BLaER1 treated with 17β-estradiol and CSF1 and Interleukin-3, amounts not matched to agents 10 nM and 100 nM (cell line): ENCODE measurements at regions not wholly inside any gene's neighbourhood (a gene's known extent, or its start where the extent isn't known, plus 50 kb on each side); places are given as distances from the start of the nearest gene placed in this dataset.
"Not testable (repeated sequence)": the region's sequence is repeated elsewhere in the genome, so short reads cannot be mapped to it uniquely, and the experiment has no call there.

Source experiments
- H3K27ac ChIP-seq, 11 experiments: shearing (Covaris generic); formaldehyde crosslinking; 2 replicates each; pipeline ENCODE4 v1.8.1; 2022
- H3K27me3 ChIP-seq, 11 experiments: shearing (Covaris generic); formaldehyde crosslinking; 2 replicates each; pipeline ENCODE4 v1.8.1; 2022
- H3K36me3 ChIP-seq, 11 experiments: shearing (Covaris generic); formaldehyde crosslinking; 2 replicates each; pipeline ENCODE4 v1.8.1; 2022
- H3K4me1 ChIP-seq, 10 experiments: shearing (Covaris generic); formaldehyde crosslinking; 2 replicates each; pipeline ENCODE4 v1.8.1; 2022
- H3K4me2 ChIP-seq, 11 experiments: shearing (Covaris generic); formaldehyde crosslinking; 2 replicates each; pipeline ENCODE4 v1.8.1; 2022
- H3K4me3 ChIP-seq, 10 experiments: shearing (Covaris generic); formaldehyde crosslinking; 2 replicates each; pipeline ENCODE4 v1.8.1; 2022
- H3K9ac ChIP-seq, 11 experiments: shearing (Covaris generic); formaldehyde crosslinking; 2 replicates each; pipeline ENCODE4 v1.8.1; 2022
- H3K9me3 ChIP-seq, 11 experiments: shearing (Covaris generic); formaldehyde crosslinking; replicated peaks in 1 of 11; 2 replicates each; pipeline ENCODE4 v1.8.1; 2022
- H4K20me1 ChIP-seq, 11 experiments: shearing (Covaris generic); formaldehyde crosslinking; 2 replicates each; pipeline ENCODE4 v1.8.1; 2022
- Cebpa-rat ChIP-seq, 11 experiments: shearing (Covaris generic); IDR thresholded peaks; 2 replicates each; pipeline ENCODE4 v1.8.1; 2022

GRCh38 chr21:35982717-35983116 lies 77.6 kb downstream of the SETD4 start:
- Histone ChIP-seq H3K4me2 (no peak overlapping the region), H3K27ac (no peak overlapping the region), H3K27me3 (no peaks in the 10 kb centered on the region), H4K20me1 (no peaks in the 10 kb centered on the region), H3K4me3 (no peak overlapping the region), H3K9ac (no peak overlapping the region), H3K36me3 (0 out of 22 replicates have a peak, but pooled peaks cover 0 to 4% (median 0%) of the 10 kb centered on the region in 11 experiments), H3K4me1 (no peaks in the 10 kb centered on the region), H3K9me3 (peaks cover 10 to 21% (median 17%) of the 10 kb centered on the region in 11 experiments; a peak in 21 of 22 replicates)
- TF ChIP-seq Cebpa-rat (IDR thresholded peaks at IDR 0.05) = no peak

- Histone ChIP-seq H3K4me3 (no peak overlapping the region), H3K4me1 (peaks cover 0 to 6% (median 5%) of the 10 kb centered on the region in 10 experiments; a peak in 14 of 20 replicates), H3K27ac (no peak overlapping the region), H3K9me3 (peaks cover 13 to 27% (median 22%) of the 10 kb centered on the region in 11 experiments; a peak in 21 of 22 replicates), H3K27me3 (no peaks in the 10 kb centered on the region), H3K9ac (no peak overlapping the region), H3K36me3 (0 out of 22 replicates have a peak, but pooled peaks cover 0 to 4% (median 0%) of the 10 kb centered on the region in 11 experiments), H3K4me2 (no peak overlapping the region), H4K20me1 (no peaks in the 10 kb centered on the region)
- TF ChIP-seq Cebpa-rat (IDR thresholded peaks at IDR 0.05) = no peak
Observed at GRCh38 chr21:35981514-35982070, 78.7 kb downstream of the SETD4 start.

- H3K9me3 ChIP-seq = peaks cover 13 to 27% (median 22%) of the 10 kb centered on the region in 11 experiments; a peak in 21 of 22 replicates
- no peak for TF ChIP-seq Cebpa-rat (IDR thresholded peaks at IDR 0.05)
- H3K4me3 ChIP-seq = no peak overlapping the region
- H3K27me3 ChIP-seq = no peaks in the 10 kb centered on the region
- H3K27ac ChIP-seq = no peak overlapping the region
- 0 out of 22 replicates have a peak, but pooled peaks cover 0 to 4% (median 0%) of the 10 kb centered on the region in 11 experiments for H3K36me3 ChIP-seq
- H3K4me1 ChIP-seq = peaks cover 0 to 10% (median 9%) of the 10 kb centered on the region in 10 experiments; a peak in 15 of 20 replicates
- H4K20me1 ChIP-seq = no peaks in the 10 kb centered on the region
- no peak overlapping the region for H3K9ac ChIP-seq
- no peak overlapping the region for H3K4me2 ChIP-seq
Observed at GRCh38 chr21:35980821-35981220, 79.5 kb downstream of the SETD4 start.

- not testable (repeated sequence) for H3K4me1 ChIP-seq, H3K27ac ChIP-seq, H3K9ac ChIP-seq, H3K27me3 ChIP-seq, H4K20me1 ChIP-seq, H3K4me3 ChIP-seq, H3K4me2 ChIP-seq, H3K36me3 ChIP-seq
- peaks cover 13 to 27% (median 22%) of the 10 kb centered on the region in 11 experiments; a peak in 21 of 22 replicates for H3K9me3 ChIP-seq
Observed at GRCh38 chr21:35977860-35978259, 82.5 kb downstream of the SETD4 start.

- no peaks in the 10 kb centered on the region for H3K27me3 ChIP-seq
Observed at GRCh38 chr21:35976929-35977328, 83.4 kb downstream of the SETD4 start.

GRCh38 chr21:35976481-35976880 lies 83.8 kb downstream of the SETD4 start:
- no peak overlapping the region for H3K27ac ChIP-seq
- H3K36me3 ChIP-seq = 0 out of 22 replicates have a peak, but pooled peaks cover 0 to 4% (median 0%) of the 10 kb centered on the region in 11 experiments
- H4K20me1 ChIP-seq = no peaks in the 10 kb centered on the region
- H3K9ac ChIP-seq = no peak overlapping the region
- no peak for TF ChIP-seq Cebpa-rat (IDR thresholded peaks at IDR 0.05)
- H3K4me1 ChIP-seq = peaks cover 0 to 10% (median 9%) of the 10 kb centered on the region in 10 experiments; a peak in 15 of 20 replicates
- peak overlapping the region; percentile 2 to 54 (median 29); a peak in 18 of 22 replicates for H3K4me2 ChIP-seq
- no peak overlapping the region for H3K4me3 ChIP-seq
- H3K27me3 ChIP-seq = no peaks in the 10 kb centered on the region
- H3K9me3 ChIP-seq = peaks cover 13 to 27% (median 22%) of the 10 kb centered on the region in 11 experiments; a peak in 21 of 22 replicates

More at GRCh38 chr21:35976929-35977328, 83.4 kb downstream of the SETD4 start:
- no peak for TF ChIP-seq Cebpa-rat (IDR thresholded peaks at IDR 0.05)
- no peak overlapping the region for H3K9ac ChIP-seq
- no peak overlapping the region for H3K4me3 ChIP-seq
- peaks cover 13 to 27% (median 22%) of the 10 kb centered on the region in 11 experiments; a peak in 21 of 22 replicates for H3K9me3 ChIP-seq
- H3K27ac ChIP-seq = no peak overlapping the region
- peaks cover 0 to 10% (median 9%) of the 10 kb centered on the region in 10 experiments; a peak in 15 of 20 replicates for H3K4me1 ChIP-seq
- H3K36me3 ChIP-seq = 0 out of 22 replicates have a peak, but pooled peaks cover 0 to 4% (median 0%) of the 10 kb centered on the region in 11 experiments
- H4K20me1 ChIP-seq = no peaks in the 10 kb centered on the region
- peak overlapping the region; percentile 2 to 54 (median 29); a peak in 17 of 22 replicates for H3K4me2 ChIP-seq

- no peak overlapping the region for H3K4me3 ChIP-seq
- H3K9ac ChIP-seq = no peak overlapping the region
- no peak for TF ChIP-seq Cebpa-rat (IDR thresholded peaks at IDR 0.05)
- H3K27ac ChIP-seq = no peak overlapping the region
- H3K9me3 ChIP-seq = peaks cover 13 to 27% (median 22%) of the 10 kb centered on the region in 11 experiments; a peak in 21 of 22 replicates
- no peaks in the 10 kb centered on the region for H3K27me3 ChIP-seq
- H3K4me1 ChIP-seq = peaks cover 0 to 10% (median 9%) of the 10 kb centered on the region in 10 experiments; a peak in 15 of 20 replicates
- no peak overlapping the region for H3K4me2 ChIP-seq
- 0 out of 22 replicates have a peak, but pooled peaks cover 0 to 4% (median 0%) of the 10 kb centered on the region in 11 experiments for H3K36me3 ChIP-seq
- H4K20me1 ChIP-seq = no peaks in the 10 kb centered on the region
Observed at GRCh38 chr21:35974775-35975174, 85.6 kb downstream of the SETD4 start.

GRCh38 chr21:35971824-35972223 lies 88.5 kb downstream of the SETD4 start:
- Histone ChIP-seq H3K4me3 (no peak overlapping the region), H3K4me1 (peaks cover 0 to 7% (median 5%) of the 10 kb centered on the region in 10 experiments; a peak in 15 of 20 replicates), H3K9ac (no peak overlapping the region), H3K36me3 (no peaks in the 10 kb centered on the region), H3K27ac (no peak overlapping the region), H3K9me3 (no peaks in the 10 kb centered on the region), H3K4me2 (no peak overlapping the region), H4K20me1 (no peaks in the 10 kb centered on the region), H3K27me3 (no peaks in the 10 kb centered on the region)
- TF ChIP-seq Cebpa-rat (IDR thresholded peaks at IDR 0.05) = no peak

GRCh38 chr21:35969281-35969680 lies 91.0 kb downstream of the SETD4 start:
- Histone ChIP-seq H3K9ac (no peak overlapping the region), H3K9me3 (no peaks in the 10 kb centered on the region), H3K27ac (no peak overlapping the region), H3K4me2 (no peak overlapping the region), H3K27me3 (no peaks in the 10 kb centered on the region), H3K4me1 (no peaks in the 10 kb centered on the region), H4K20me1 (no peaks in the 10 kb centered on the region), H3K36me3 (no peaks in the 10 kb centered on the region), H3K4me3 (no peak overlapping the region)
- no peak for TF ChIP-seq Cebpa-rat (IDR thresholded peaks at IDR 0.05)
